ENCODE measurements at regions not wholly inside any gene's neighbourhood (a gene's known extent, or its start where the extent isn't known, plus 50 kb on each side); places are given as distances from the start of the nearest gene placed in this dataset.

GRCh38 chr3:83946049-83946448 is 1012.7 kb upstream of the CADM2 start:
- H2AFZ ChIP-seq: peak overlapping the region; percentile 51
- TF ChIP-seq CTCF (IDR thresholded peaks at IDR 0.05; ENCODE audit: poor library complexity) (no peak), EZH2 (IDR thresholded peaks at IDR 0.05; ENCODE audit: borderline replicate concordance) (no peak), EZH2phosphoT487 (IDR thresholded peaks at IDR 0.05; ENCODE audit: low read depth, severe bottlenecking, unreplicated experiment) (no peak)

DNA sequence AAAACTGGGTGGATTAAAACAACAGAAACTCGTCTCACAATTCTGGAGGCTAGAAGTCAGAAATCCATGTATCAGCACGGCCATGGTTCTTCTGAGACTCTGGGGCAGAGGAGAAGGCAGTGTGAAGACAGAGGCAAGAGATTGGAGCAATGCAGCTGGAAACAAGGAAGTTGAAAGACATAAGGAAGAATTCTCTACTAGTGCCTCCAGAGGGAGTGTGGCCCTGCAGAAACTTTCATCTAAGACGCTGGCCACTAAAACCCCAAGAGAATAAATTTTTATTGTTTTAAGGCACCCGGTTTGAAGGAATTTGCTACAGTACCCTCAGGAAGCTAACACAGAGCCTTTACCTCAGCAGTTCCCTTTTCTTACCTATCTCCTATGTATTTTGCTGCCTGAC is 1012.2 kb upstream of the CADM2 start:
- H3K9me3 ChIP-seq (ENCODE audit: low read depth): no peaks in the 10 kb centered on the region
- H3K9me2 ChIP-seq (replicated peaks; ENCODE audit: insufficient read depth): no peaks in the 10 kb centered on the region
- H3K27ac ChIP-seq: no peak overlapping the region
- DNase-seq (ENCODE audit: low spot score): peak; percentile 29
- H3K4me1 ChIP-seq (ENCODE audit: insufficient read depth): no peaks in the 10 kb centered on the region
- no peaks in the 10 kb centered on the region for H3K79me2 ChIP-seq
- H3K36me3 ChIP-seq (replicated peaks; ENCODE audit: insufficient read depth, low read depth): no peaks in the 10 kb centered on the region
- H3K27me3 ChIP-seq: no peaks in the 10 kb centered on the region
- peak; percentile 24 for TF ChIP-seq CTCF (IDR thresholded peaks at IDR 0.05; ENCODE audit: poor library complexity)
- no peak for TF ChIP-seq EZH2phosphoT487 (IDR thresholded peaks at IDR 0.05; ENCODE audit: low read depth, severe bottlenecking, unreplicated experiment)
- TF ChIP-seq EZH2 (IDR thresholded peaks at IDR 0.05; ENCODE audit: borderline replicate concordance): no peak
- H3K4me3 ChIP-seq: no peak overlapping the region
- no peaks in the 10 kb centered on the region for H4K20me1 ChIP-seq (ENCODE audit: insufficient read depth, poor library complexity, severe bottlenecking)
- peak overlapping the region; percentile 51 for H2AFZ ChIP-seq
- WGBS (ENCODE audit: low lambda C conversion rate, missing lambda C conversion rate): 39% methylated on average over 4 of the region's 4 CpGs
- no peak overlapping the region for H3K4me2 ChIP-seq

More at GRCh38 chr3:83946049-83946448, 1012.7 kb upstream of the CADM2 start:
- Histone ChIP-seq H3K9me2 (replicated peaks; ENCODE audit: insufficient read depth) (no peaks in the 10 kb centered on the region), H3K9me3 (ENCODE audit: low read depth) (no peaks in the 10 kb centered on the region), H4K20me1 (ENCODE audit: insufficient read depth, poor library complexity, severe bottlenecking) (no peaks in the 10 kb centered on the region), H3K4me3 (no peak overlapping the region), H3K4me1 (ENCODE audit: insufficient read depth) (no peaks in the 10 kb centered on the region), H3K27ac (no peak overlapping the region), H3K27me3 (no peaks in the 10 kb centered on the region), H3K79me2 (no peaks in the 10 kb centered on the region), H3K36me3 (replicated peaks; ENCODE audit: insufficient read depth, low read depth) (no peaks in the 10 kb centered on the region), H3K4me2 (no peak overlapping the region)
- no peak for DNase-seq (ENCODE audit: low spot score)

- TF ChIP-seq CTCF (IDR thresholded peaks at IDR 0.05; ENCODE audit: poor library complexity) (no peak), EZH2 (IDR thresholded peaks at IDR 0.05; ENCODE audit: borderline replicate concordance) (no peak), EZH2phosphoT487 (IDR thresholded peaks at IDR 0.05; ENCODE audit: low read depth, severe bottlenecking, unreplicated experiment) (no peak)
- Histone ChIP-seq H3K27me3 (no peaks in the 10 kb centered on the region), H3K79me2 (no peaks in the 10 kb centered on the region), H3K9me3 (ENCODE audit: low read depth) (no peaks in the 10 kb centered on the region), H3K9me2 (replicated peaks; ENCODE audit: insufficient read depth) (no peaks in the 10 kb centered on the region), H3K4me1 (ENCODE audit: insufficient read depth) (no peaks in the 10 kb centered on the region), H3K4me2 (no peak overlapping the region), H2AFZ (no peak overlapping the region), H3K4me3 (no peak overlapping the region), H3K36me3 (replicated peaks; ENCODE audit: insufficient read depth, low read depth) (no peaks in the 10 kb centered on the region), H3K27ac (no peak overlapping the region), H4K20me1 (ENCODE audit: insufficient read depth, poor library complexity, severe bottlenecking) (no peaks in the 10 kb centered on the region)
- 89% methylated on average over 1 of the region's 1 CpG for WGBS (ENCODE audit: low lambda C conversion rate, missing lambda C conversion rate)
- no peak for DNase-seq (ENCODE audit: low spot score)
These were observed 1010.0 kb upstream of the CADM2 start for GRCh38 chr3:83948771-83949170.

All from hepatocyte (in vitro differentiated cells).